Fibroblast of lung (primary cell): ENCODE measurements at regions not wholly inside any gene's neighbourhood (a gene's known extent, or its start where the extent isn't known, plus 50 kb on each side); places are given as distances from the start of the nearest gene placed in this dataset.

Experiments
- DNase-seq, 2 donors: peaks; one replicate each; pipeline versions ENCODE4 v3.0.0 to v3.0.0-alpha.2; 2010; ENCODE audit warnings: low read depth in 2 of 2
- H2AFZ ChIP-seq: 2 replicates; pipeline ENCODE4 v1.5.1; 2012; ENCODE audit warnings: low read length, control low read depth, inconsistent platforms
- H3K27ac ChIP-seq: 2 replicates; pipeline ENCODE4 v1.5.1; 2011; ENCODE audit warnings: low read length, control low read depth; ENCODE audit not compliant: insufficient read depth
- H3K27me3 ChIP-seq: 2 replicates; pipeline ENCODE4 v1.5.1; 2011; ENCODE audit warnings: mild to moderate bottlenecking, low read length; ENCODE audit not compliant: control insufficient read depth, insufficient read depth
- H3K36me3 ChIP-seq: 2 replicates; pipeline ENCODE4 v1.5.1; 2011; ENCODE audit warnings: low read length; ENCODE audit not compliant: control insufficient read depth, insufficient read depth
- H3K4me1 ChIP-seq: 2 replicates; pipeline ENCODE4 v1.5.1; 2011; ENCODE audit warnings: low read length; ENCODE audit not compliant: control insufficient read depth, insufficient read depth; ENCODE audit errors: extremely low read depth
- H3K4me2 ChIP-seq: 2 replicates; pipeline ENCODE4 v1.5.1; 2011; ENCODE audit warnings: low read length, control low read depth; ENCODE audit not compliant: insufficient read depth; ENCODE audit errors: extremely low read depth
- H3K4me3 ChIP-seq, 4 experiments: fragments of 200-600 bp in 1 of 4; sonication (generic) in 1 of 4; replicated peaks in 1 of 4; 2 replicates each; pipeline ENCODE4 v1.5.1; 2011 to 2016; ENCODE audit warnings: low read length in 4 of 4, low read depth in 3 of 4, mild to moderate bottlenecking in 3 of 4, control low read depth in 2 of 4, inconsistent platforms in 1 of 4, mixed read lengths in 1 of 4; ENCODE audit not compliant: insufficient read depth in 1 of 4; ENCODE audit errors: control extremely low read depth in 1 of 4
- H3K79me2 ChIP-seq: 2 replicates; pipeline ENCODE4 v1.5.1; 2012; ENCODE audit warnings: mild to moderate bottlenecking, low read length, inconsistent platforms; ENCODE audit not compliant: control insufficient read depth, insufficient read depth
- H3K9ac ChIP-seq: 2 replicates; pipeline ENCODE4 v1.5.1; 2011; ENCODE audit warnings: mild to moderate bottlenecking, low read length, control low read depth; ENCODE audit not compliant: insufficient read depth
- H3K9me3 ChIP-seq: 2 replicates; pipeline ENCODE4 v1.5.1; 2012; ENCODE audit warnings: low read depth, low read length; ENCODE audit not compliant: control insufficient read depth, insufficient read depth
- H4K20me1 ChIP-seq: 2 replicates; pipeline ENCODE4 v1.5.1; 2011; ENCODE audit warnings: low read length; ENCODE audit not compliant: control insufficient read depth, insufficient read depth; ENCODE audit errors: extremely low read depth
- CTCF ChIP-seq, 2 donors: IDR thresholded peaks in 1 of 2; conservative IDR thresholded peaks in 1 of 2; 1 replicate in 1 of 2; 2 replicates in 1 of 2; pipeline ENCODE4 v1.5.1; 2011 to 2012; ENCODE audit warnings: low read length in 2 of 2, control low read depth in 1 of 2, inconsistent platforms in 1 of 2, low read depth in 1 of 2, mild to moderate bottlenecking in 1 of 2
- EZH2 ChIP-seq: IDR thresholded peaks from 2 replicates; pipeline ENCODE4 v1.5.1; 2012; ENCODE audit warnings: low read length, control low read depth, mild to moderate bottlenecking; ENCODE audit errors: missing control alignments

GRCh38 chr22:22818202-22818538 is 69.4 kb upstream of the IGLL5 start:
- no peak overlapping the region for H3K27ac ChIP-seq
- H4K20me1 ChIP-seq = no peaks in the 10 kb centered on the region
- H3K4me1 ChIP-seq = no peaks in the 10 kb centered on the region
- H3K36me3 ChIP-seq = no peaks in the 10 kb centered on the region
- no peak overlapping the region for H3K4me3 ChIP-seq
- TF ChIP-seq CTCF (conservative IDR thresholded peaks at IDR 0.05 in 1 of 2, IDR thresholded peaks at IDR 0.05 in 1 of 2; ENCODE audit: low read depth in 1 of 2, low read length in 2 of 2) = no peak
- H3K27me3 ChIP-seq = no peaks in the 10 kb centered on the region
- no peak overlapping the region for H3K9ac ChIP-seq
- H3K79me2 ChIP-seq = no peaks in the 10 kb centered on the region
- H2AFZ ChIP-seq = no peak overlapping the region
- H3K4me2 ChIP-seq = no peak overlapping the region
- no peak for DNase-seq
- no peaks in the 10 kb centered on the region for H3K9me3 ChIP-seq

- Histone ChIP-seq H3K79me2 (no peaks in the 10 kb centered on the region), H3K4me2 (no peak overlapping the region), H3K36me3 (no peaks in the 10 kb centered on the region), H2AFZ (no peak overlapping the region), H4K20me1 (no peaks in the 10 kb centered on the region), H3K27ac (no peak overlapping the region), H3K4me3 (no peak overlapping the region), H3K9ac (no peak overlapping the region), H3K9me3 (no peaks in the 10 kb centered on the region), H3K27me3 (no peaks in the 10 kb centered on the region), H3K4me1 (no peaks in the 10 kb centered on the region)
- DNase-seq = no peak
- no peak for TF ChIP-seq CTCF (conservative IDR thresholded peaks at IDR 0.05 in 1 of 2, IDR thresholded peaks at IDR 0.05 in 1 of 2; ENCODE audit: low read depth in 1 of 2, low read length in 2 of 2)
- TF ChIP-seq EZH2 = no peak
Observed at GRCh38 chr22:22818861-22819855, 68.5 kb upstream of the IGLL5 start.

- no peaks in the 10 kb centered on the region for H4K20me1 ChIP-seq
- H3K4me2 ChIP-seq = no peak overlapping the region
- TF ChIP-seq CTCF (conservative IDR thresholded peaks at IDR 0.05 in 1 of 2, IDR thresholded peaks at IDR 0.05 in 1 of 2; ENCODE audit: low read depth in 1 of 2, low read length in 2 of 2) = no peak
- TF ChIP-seq EZH2 = no peak
- no peaks in the 10 kb centered on the region for H3K9me3 ChIP-seq
- no peaks in the 10 kb centered on the region for H3K27me3 ChIP-seq
- H3K36me3 ChIP-seq = no peaks in the 10 kb centered on the region
- no peaks in the 10 kb centered on the region for H3K4me1 ChIP-seq
- H3K79me2 ChIP-seq = no peaks in the 10 kb centered on the region
- H3K4me3 ChIP-seq = no peak overlapping the region
- H3K27ac ChIP-seq = no peak overlapping the region
- no peak overlapping the region for H3K9ac ChIP-seq
- DNase-seq = no peak
- no peak overlapping the region for H2AFZ ChIP-seq
Observed at GRCh38 chr22:22820076-22820475, 67.5 kb upstream of the IGLL5 start.
